Neural crest cell (in vitro differentiated cells): ENCODE measurements at regions not wholly inside any gene's neighbourhood (a gene's known extent, or its start where the extent isn't known, plus 50 kb on each side); places are given as distances from the start of the nearest gene placed in this dataset.

Experiments
- DNase-seq: peaks from one replicate; pipeline ENCODE4 v3.0.0; 2021; ENCODE audit warnings: low read depth, mixed read lengths, low spot score
- H3K27ac Mint-ChIP-seq: one replicate; pipeline ENCODE4 v1.8.0; 2021; ENCODE audit warnings: mild to moderate bottlenecking, mixed read lengths; ENCODE audit not compliant: unreplicated experiment
- H3K27me3 Mint-ChIP-seq: 2 replicates; pipeline ENCODE4 v1.8.0; 2021; ENCODE audit warnings: low read depth, mild to moderate bottlenecking, mixed read lengths
- H3K36me3 Mint-ChIP-seq: 2 replicates; pipeline ENCODE4 v1.8.0; 2021; ENCODE audit warnings: low read depth, mild to moderate bottlenecking, mixed read lengths
- H3K4me1 Mint-ChIP-seq: 2 replicates; pipeline ENCODE4 v1.8.0; 2021; ENCODE audit warnings: mixed read lengths
- H3K4me3 Mint-ChIP-seq: one replicate; pipeline ENCODE4 v1.8.0; 2021; ENCODE audit warnings: mild to moderate bottlenecking, mixed read lengths
- H3K9me3 Mint-ChIP-seq: 2 replicates; pipeline ENCODE4 v1.8.0; 2021; ENCODE audit warnings: mixed read lengths
- CTCF ChIP-seq: fragments of 200-600 bp; sonication (generic); conservative IDR thresholded peaks from 2 replicates; pipeline ENCODE4 v1.5.0; 2021; ENCODE audit warnings: antibody characterized with exemption, mild to moderate bottlenecking

- Mint-ChIP-seq H3K4me3 (no peak overlapping the region), H3K27me3 (no peaks in the 10 kb centered on the region), H3K27ac (peak overlapping the region; percentile 90), H3K36me3 (peaks cover 4% of the 10 kb centered on the region), H3K4me1 (peaks cover 21% of the 10 kb centered on the region), H3K9me3 (peaks cover 6% of the 10 kb centered on the region)
- DNase-seq = no peak
- TF ChIP-seq CTCF = no peak
Observed at GRCh38 chr10:78945838-78946237, 122.9 kb upstream of the ZMIZ1 start.

GRCh38 chr10:78947226-78947625 lies 121.5 kb upstream of the ZMIZ1 start:
- H3K9me3 Mint-ChIP-seq = peaks cover 8% of the 10 kb centered on the region
- peaks cover 4% of the 10 kb centered on the region for H3K36me3 Mint-ChIP-seq
- DNase-seq = no peak
- H3K27ac Mint-ChIP-seq = no peak overlapping the region
- no peak overlapping the region for H3K4me3 Mint-ChIP-seq
- no peaks in the 10 kb centered on the region for H3K27me3 Mint-ChIP-seq
- peaks cover 26% of the 10 kb centered on the region for H3K4me1 Mint-ChIP-seq
- TF ChIP-seq CTCF = no peak

GRCh38 chr10:78947733-78948132 lies 121.0 kb upstream of the ZMIZ1 start:
- peaks cover 28% of the 10 kb centered on the region for H3K4me1 Mint-ChIP-seq
- peaks cover 2% of the 10 kb centered on the region for H3K36me3 Mint-ChIP-seq
- no peaks in the 10 kb centered on the region for H3K27me3 Mint-ChIP-seq
- no peak overlapping the region for H3K4me3 Mint-ChIP-seq
- no peak overlapping the region for H3K27ac Mint-ChIP-seq
- peaks cover 7% of the 10 kb centered on the region for H3K9me3 Mint-ChIP-seq
- TF ChIP-seq CTCF = no peak
- no peak for DNase-seq

- H3K27me3 Mint-ChIP-seq = no peaks in the 10 kb centered on the region
- H3K4me3 Mint-ChIP-seq = no peak overlapping the region
- TF ChIP-seq CTCF = no peak
- H3K9me3 Mint-ChIP-seq = peaks cover 4% of the 10 kb centered on the region
- peaks cover 30% of the 10 kb centered on the region for H3K4me1 Mint-ChIP-seq
- no peaks in the 10 kb centered on the region for H3K36me3 Mint-ChIP-seq
- no peak for DNase-seq
- H3K27ac Mint-ChIP-seq = no peak overlapping the region
Observed at GRCh38 chr10:78948621-78949030, 120.1 kb upstream of the ZMIZ1 start.

- TF ChIP-seq CTCF = no peak
- Mint-ChIP-seq H3K27ac (peak overlapping the region; percentile 57), H3K36me3 (no peaks in the 10 kb centered on the region), H3K9me3 (peaks cover 6% of the 10 kb centered on the region), H3K4me3 (no peak overlapping the region), H3K27me3 (no peaks in the 10 kb centered on the region), H3K4me1 (peaks cover 16% of the 10 kb centered on the region)
- DNase-seq = no peak
Observed at GRCh38 chr10:78950656-78951587, 117.8 kb upstream of the ZMIZ1 start.
